HUES64 (cell line): ENCODE measurements at regions not wholly inside any gene's neighbourhood (a gene's known extent, or its start where the extent isn't known, plus 50 kb on each side); places are given as distances from the start of the nearest gene placed in this dataset.

Experiments used
- H3K27ac ChIP-seq: 2 replicates; pipeline ENCODE4 v1.7.0; 2013; ENCODE audit warnings: low read depth, low read length, inconsistent platforms
- H3K27me3 ChIP-seq: 2 replicates; pipeline ENCODE4 v1.6.1; 2013; ENCODE audit warnings: mild to moderate bottlenecking, low read length; ENCODE audit not compliant: insufficient read depth
- H3K36me3 ChIP-seq: 2 replicates; pipeline ENCODE4 v1.6.1; 2013; ENCODE audit warnings: mild to moderate bottlenecking, low read length; ENCODE audit not compliant: insufficient read depth
- H3K4me1 ChIP-seq: 2 replicates; pipeline ENCODE4 v1.6.1; 2013; ENCODE audit warnings: mild to moderate bottlenecking, low read length, moderate library complexity; ENCODE audit not compliant: insufficient read depth
- H3K4me3 ChIP-seq: 2 replicates; pipeline ENCODE4 v1.5.1; 2013; ENCODE audit warnings: mild to moderate bottlenecking, low read length, moderate library complexity
- H3K9ac ChIP-seq: 2 replicates; pipeline ENCODE4 v1.6.1; 2013; ENCODE audit warnings: mild to moderate bottlenecking, low read depth, low read length
- H3K9me3 ChIP-seq: 2 replicates; pipeline ENCODE4 v1.6.1; 2013; ENCODE audit warnings: low read depth, low read length; ENCODE audit not compliant: insufficient read depth
- WGBS: fragments of 150-250, 120-280 bp; methylation state at CpG from one replicate; pipeline ENCODE4 v1.1.7; 2013; ENCODE audit warnings: missing lambda C conversion rate; 5-methylcytosine and 5-hydroxymethylcytosine counted together

GRCh38 chr3:88785841-88786240 lies 321.6 kb upstream of the EPHA3 start:
- Histone ChIP-seq H3K27me3 (no peaks in the 10 kb centered on the region), H3K4me1 (no peaks in the 10 kb centered on the region), H3K36me3 (no peaks in the 10 kb centered on the region), H3K27ac (no peak overlapping the region), H3K9ac (no peak overlapping the region), H3K4me3 (no peak overlapping the region), H3K9me3 (peaks cover 11% of the 10 kb centered on the region; the same call in 1 of the 2 replicates)

GRCh38 chr3:88795503-88795902 lies 311.9 kb upstream of the EPHA3 start:
- no peaks in the 10 kb centered on the region for H3K36me3 ChIP-seq
- H3K27ac ChIP-seq: no peak overlapping the region
- H3K9ac ChIP-seq: no peak overlapping the region
- no peaks in the 10 kb centered on the region for H3K27me3 ChIP-seq
- H3K4me1 ChIP-seq: no peaks in the 10 kb centered on the region
- peaks cover 31% of the 10 kb centered on the region for H3K9me3 ChIP-seq
- H3K4me3 ChIP-seq: no peak overlapping the region

GRCh38 chr3:88807491-88808105 lies 299.8 kb upstream of the EPHA3 start:
- Histone ChIP-seq H3K4me1 (peaks cover 12% of the 10 kb centered on the region; the same call in 1 of the 2 replicates), H3K27ac (no peak overlapping the region), H3K27me3 (no peaks in the 10 kb centered on the region), H3K36me3 (no peaks in the 10 kb centered on the region), H3K9me3 (no peaks in the 10 kb centered on the region), H3K9ac (no peak overlapping the region), H3K4me3 (no peak overlapping the region)
- WGBS: 58% methylated on average over 2 of the region's 3 CpGs

- 83% methylated on average over 1 of the region's 2 CpGs for WGBS
- peaks cover 12% of the 10 kb centered on the region; the same call in 1 of the 2 replicates for H3K4me1 ChIP-seq
- no peaks in the 10 kb centered on the region for H3K9me3 ChIP-seq
- no peaks in the 10 kb centered on the region for H3K27me3 ChIP-seq
- no peak overlapping the region for H3K9ac ChIP-seq
- H3K36me3 ChIP-seq: no peaks in the 10 kb centered on the region
- no peak overlapping the region for H3K4me3 ChIP-seq
- H3K27ac ChIP-seq: no peak overlapping the region
Measured at GRCh38 chr3:88809993-88810392, 297.4 kb upstream of the EPHA3 start.

GRCh38 chr3:88810455-88810854 lies 297.0 kb upstream of the EPHA3 start:
- Histone ChIP-seq H3K36me3 (no peaks in the 10 kb centered on the region), H3K27ac (no peak overlapping the region), H3K4me3 (no peak overlapping the region), H3K27me3 (no peaks in the 10 kb centered on the region), H3K4me1 (peaks cover 12% of the 10 kb centered on the region; the same call in 1 of the 2 replicates), H3K9ac (no peak overlapping the region), H3K9me3 (no peaks in the 10 kb centered on the region)
- 83% methylated on average over 4 of the region's 4 CpGs for WGBS

DNA sequence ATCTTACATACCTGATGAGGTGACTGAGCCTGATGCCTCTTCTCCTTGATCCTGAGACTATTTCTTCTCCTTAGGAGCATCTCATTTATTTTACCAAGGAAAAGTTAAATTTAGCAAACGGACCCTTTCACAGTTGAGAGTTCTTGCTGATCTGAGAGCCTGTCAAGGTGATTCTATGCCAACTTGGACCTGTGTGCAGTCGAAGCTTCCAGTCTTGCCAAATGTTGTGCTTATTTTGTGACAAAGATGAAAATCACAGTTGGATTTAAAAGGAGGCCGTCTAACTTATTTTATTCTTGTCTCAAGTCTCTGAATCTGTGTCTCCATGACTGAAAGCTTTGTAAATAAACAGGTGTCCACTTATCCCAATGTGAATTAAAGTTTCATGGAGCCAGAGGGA lies 296.3 kb upstream of the EPHA3 start:
- Histone ChIP-seq H3K27ac (no peak overlapping the region), H3K9ac (no peak overlapping the region), H3K4me3 (no peak overlapping the region), H3K36me3 (no peaks in the 10 kb centered on the region), H3K9me3 (no peaks in the 10 kb centered on the region), H3K4me1 (peaks cover 12% of the 10 kb centered on the region; the same call in 1 of the 2 replicates), H3K27me3 (no peaks in the 10 kb centered on the region)
- 97% methylated on average over 3 of the region's 3 CpGs for WGBS

- no peaks in the 10 kb centered on the region for H3K27me3 ChIP-seq
- 100% methylated on average over 4 of the region's 5 CpGs for WGBS
- H3K36me3 ChIP-seq: no peaks in the 10 kb centered on the region
- H3K4me3 ChIP-seq: no peak overlapping the region
- peaks cover 7% of the 10 kb centered on the region; the same call in 1 of the 2 replicates for H3K4me1 ChIP-seq
- H3K27ac ChIP-seq: no peak overlapping the region
- H3K9ac ChIP-seq: no peak overlapping the region
- H3K9me3 ChIP-seq: no peaks in the 10 kb centered on the region
Measured at GRCh38 chr3:88812576-88812975, 294.8 kb upstream of the EPHA3 start.

- H3K27me3 ChIP-seq: no peaks in the 10 kb centered on the region
- no peak overlapping the region for H3K4me3 ChIP-seq
- no peaks in the 10 kb centered on the region for H3K4me1 ChIP-seq
- WGBS: 91% methylated on average over 4 of the region's 4 CpGs
- no peaks in the 10 kb centered on the region for H3K9me3 ChIP-seq
- no peak overlapping the region for H3K9ac ChIP-seq
- no peaks in the 10 kb centered on the region for H3K36me3 ChIP-seq
- H3K27ac ChIP-seq: no peak overlapping the region
Measured at GRCh38 chr3:88816445-88816844, 291.0 kb upstream of the EPHA3 start.

GRCh38 chr3:88824666-88825564 lies 282.5 kb upstream of the EPHA3 start:
- Histone ChIP-seq H3K27me3 (no peaks in the 10 kb centered on the region), H3K36me3 (no peaks in the 10 kb centered on the region), H3K9me3 (no peaks in the 10 kb centered on the region), H3K9ac (no peak overlapping the region), H3K4me1 (no peaks in the 10 kb centered on the region), H3K4me3 (no peak overlapping the region), H3K27ac (no peak overlapping the region)
- WGBS: 95% methylated on average over 4 of the region's 5 CpGs

DNA sequence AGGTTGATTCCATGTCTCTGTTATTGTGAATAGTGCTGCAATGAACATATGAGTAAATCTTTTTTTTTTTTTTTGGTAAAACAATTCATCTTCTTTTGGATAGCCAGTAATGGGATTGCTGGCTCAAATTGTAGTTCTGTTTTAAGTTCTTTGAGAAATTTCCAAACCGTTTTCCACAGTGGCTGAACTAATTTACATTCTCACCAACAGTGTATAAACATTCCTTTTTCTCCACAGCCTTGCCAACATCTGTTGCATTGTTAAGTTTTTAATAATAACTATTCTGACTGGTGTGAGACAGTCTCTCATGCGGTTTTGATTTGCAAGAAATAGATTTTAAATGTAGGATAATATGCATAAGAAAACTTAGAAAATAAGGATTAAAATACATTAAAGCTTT lies 279.0 kb upstream of the EPHA3 start:
- Histone ChIP-seq H3K27me3 (no peaks in the 10 kb centered on the region), H3K4me3 (no peak overlapping the region), H3K9ac (no peak overlapping the region), H3K36me3 (no peaks in the 10 kb centered on the region), H3K4me1 (no peaks in the 10 kb centered on the region), H3K9me3 (no peaks in the 10 kb centered on the region), H3K27ac (no peak overlapping the region)
- 80% methylated on average over 1 of the region's 2 CpGs for WGBS

- no peaks in the 10 kb centered on the region for H3K36me3 ChIP-seq
- H3K4me1 ChIP-seq: no peaks in the 10 kb centered on the region
- no peaks in the 10 kb centered on the region for H3K27me3 ChIP-seq
- no peak overlapping the region for H3K27ac ChIP-seq
- H3K9me3 ChIP-seq: no peaks in the 10 kb centered on the region
- H3K4me3 ChIP-seq: no peak overlapping the region
- 83% methylated on average over 1 of the region's 2 CpGs for WGBS
- H3K9ac ChIP-seq: no peak overlapping the region
Measured at GRCh38 chr3:88852606-88853005, 254.8 kb upstream of the EPHA3 start.
